Keratinocyte (primary cell): ENCODE measurements at regions not wholly inside any gene's neighbourhood (a gene's known extent, or its start where the extent isn't known, plus 50 kb on each side); places are given as distances from the start of the nearest gene placed in this dataset.

Experiments used
- DNase-seq: peaks from one replicate; pipeline ENCODE4 v3.0.0-alpha.2; 2011; ENCODE audit warnings: low read depth, missing footprints, low spot score
- FAIRE-seq: peaks from 2 replicates; lab custom pipeline; 2011; peaks lifted over from hg19 to GRCh38; lab: Jason Lieb, UNC
- H2AFZ ChIP-seq: 2 replicates; pipeline ENCODE4 v1.6.0; 2012; ENCODE audit warnings: low read length, control low read depth, inconsistent platforms; ENCODE audit not compliant: control insufficient read depth
- H3K27ac ChIP-seq: 2 replicates; pipeline ENCODE4 v1.5.1; 2011; ENCODE audit warnings: low read length; ENCODE audit not compliant: control insufficient read depth, insufficient read depth
- H3K27me3 ChIP-seq: 3 replicates; pipeline ENCODE4 v1.6.0; 2011; ENCODE audit warnings: low read length; ENCODE audit not compliant: control insufficient read depth, insufficient read depth; ENCODE audit errors: extremely low read depth
- H3K36me3 ChIP-seq, 2 experiments: 2 replicates in 1 of 2; 3 replicates in 1 of 2; pipeline ENCODE4 v1.5.1; 2011; ENCODE audit warnings: low read length in 2 of 2, mild to moderate bottlenecking in 1 of 2; ENCODE audit not compliant: control insufficient read depth in 2 of 2, insufficient read depth in 2 of 2; ENCODE audit errors: extremely low read depth in 1 of 2
- H3K4me1 ChIP-seq: 3 replicates; pipeline ENCODE4 v1.5.1; 2011; ENCODE audit warnings: low read length; ENCODE audit not compliant: control insufficient read depth, insufficient read depth; ENCODE audit errors: extremely low read depth
- H3K4me2 ChIP-seq: 3 replicates; pipeline ENCODE4 v1.6.0; 2011; ENCODE audit warnings: low read depth, low read length; ENCODE audit not compliant: control insufficient read depth, insufficient read depth; ENCODE audit errors: extremely low read depth
- H3K4me3 ChIP-seq, 3 experiments: fragments of 200-600 bp in 1 of 3; sonication (generic) in 1 of 3; 2 replicates in 2 of 3; 3 replicates in 1 of 3; pipeline ENCODE4 v1.5.1; 2011 to 2016; ENCODE audit warnings: low read length in 3 of 3, mild to moderate bottlenecking in 3 of 3, control low read depth in 2 of 3, inconsistent platforms in 1 of 3, low read depth in 1 of 3, mixed read lengths in 1 of 3, mixed run types in 1 of 3, moderate library complexity in 1 of 3; ENCODE audit not compliant: control insufficient read depth in 2 of 3, insufficient read depth in 2 of 3; ENCODE audit errors: extremely low read depth in 1 of 3
- H3K79me2 ChIP-seq: 2 replicates; pipeline ENCODE4 v1.6.0; 2012; ENCODE audit warnings: low read length; ENCODE audit not compliant: control insufficient read depth, insufficient read depth
- H3K9ac ChIP-seq: 3 replicates; pipeline ENCODE4 v1.6.0; 2011; ENCODE audit warnings: low read length; ENCODE audit not compliant: control insufficient read depth, insufficient read depth; ENCODE audit errors: extremely low read depth
- H3K9me1 ChIP-seq: 3 replicates; pipeline ENCODE4 v1.6.0; 2011; ENCODE audit warnings: low read length; ENCODE audit not compliant: control insufficient read depth, insufficient read depth; ENCODE audit errors: extremely low read depth
- H3K9me3 ChIP-seq: 2 replicates; pipeline ENCODE4 v1.5.1; 2012; ENCODE audit warnings: low read depth, low read length; ENCODE audit not compliant: control insufficient read depth
- H4K20me1 ChIP-seq: 3 replicates; pipeline ENCODE4 v1.6.0; 2011; ENCODE audit warnings: low read length; ENCODE audit not compliant: control insufficient read depth, insufficient read depth; ENCODE audit errors: extremely low read depth
- CTCF ChIP-seq, 3 experiments: IDR thresholded peaks in 1 of 3; conservative IDR thresholded peaks in 1 of 3; optimal IDR thresholded peaks in 1 of 3; 2 replicates in 2 of 3; 3 replicates in 1 of 3; pipeline versions ENCODE3 to v1.5.1; 2011; ENCODE audit warnings: low read length in 3 of 3, mild to moderate bottlenecking in 3 of 3, moderate library complexity in 2 of 3, control low read depth in 1 of 3, inconsistent platforms in 1 of 3; ENCODE audit not compliant: insufficient read depth in 2 of 3; ENCODE audit errors: extremely low read depth in 1 of 3
- EZH2 ChIP-seq: IDR thresholded peaks from one replicate; pipeline ENCODE4 v1.6.1; 2012; ENCODE audit warnings: inconsistent platforms, mild to moderate bottlenecking, low read length, moderate library complexity
- dilution Hi-C: fragments of 300-500 bp; cut with MboI; formaldehyde crosslinking; loops from one replicate; pipeline ENCODE4 v1.7.0; 2020; ENCODE audit warnings: low sequenced_read_pairs; ENCODE audit not compliant: extremely low pct_ligation_motif_present

- Histone ChIP-seq H3K4me3 (no peak overlapping the region), H3K36me3 (no peaks in the 10 kb centered on the region), H3K79me2 (no peaks in the 10 kb centered on the region), H3K9me1 (no peaks in the 10 kb centered on the region), H3K4me1 (no peaks in the 10 kb centered on the region), H3K4me2 (no peak overlapping the region), H3K9ac (no peak overlapping the region), H2AFZ (no peak overlapping the region), H4K20me1 (no peaks in the 10 kb centered on the region), H3K9me3 (no peaks in the 10 kb centered on the region), H3K27ac (no peak overlapping the region), H3K27me3 (no peaks in the 10 kb centered on the region)
- FAIRE-seq (no peak), DNase-seq (no peak)
- no peak for TF ChIP-seq CTCF (optimal IDR thresholded peaks at IDR 0.05 in 1 of 3, IDR thresholded peaks at IDR 0.05 in 1 of 3, conservative IDR thresholded peaks at IDR 0.05 in 1 of 3; ENCODE audit: extremely low read depth in 1 of 3, insufficient read depth in 2 of 3, low read length in 3 of 3)
- no peak for TF ChIP-seq EZH2
- dilution Hi-C loops = no loop called here
These were observed 441.7 kb upstream of the SOX11 start for GRCh38 chr2:5250482-5250881.

- Histone ChIP-seq H3K4me1 (no peaks in the 10 kb centered on the region), H3K4me2 (no peak overlapping the region), H3K36me3 (no peaks in the 10 kb centered on the region), H3K27ac (no peak overlapping the region), H3K4me3 (no peak overlapping the region), H3K9me1 (no peaks in the 10 kb centered on the region), H3K9ac (no peak overlapping the region), H2AFZ (no peak overlapping the region), H3K79me2 (no peaks in the 10 kb centered on the region), H4K20me1 (no peaks in the 10 kb centered on the region), H3K27me3 (no peaks in the 10 kb centered on the region), H3K9me3 (no peaks in the 10 kb centered on the region)
- no peak for DNase-seq
- TF ChIP-seq EZH2 (no peak), CTCF (optimal IDR thresholded peaks at IDR 0.05 in 1 of 3, IDR thresholded peaks at IDR 0.05 in 1 of 3, conservative IDR thresholded peaks at IDR 0.05 in 1 of 3; ENCODE audit: extremely low read depth in 1 of 3, insufficient read depth in 2 of 3, low read length in 3 of 3) (no peak)
- no peak for FAIRE-seq
- dilution Hi-C loops = no loop called here
These were observed 438.9 kb upstream of the SOX11 start for GRCh38 chr2:5253263-5253662.
